DOHH2 (cell line): ENCODE measurements at regions not wholly inside any gene's neighbourhood (a gene's known extent, or its start where the extent isn't known, plus 50 kb on each side); places are given as distances from the start of the nearest gene placed in this dataset.

ENCODE experiments used
- H3F3A ChIP-seq: fragments of 200-600 bp; sonication (generic), shearing (Covaris generic); 2 replicates; pipeline ENCODE4 v1.6.0; 2016; ENCODE audit warnings: antibody characterized with exemption, mild to moderate bottlenecking; ENCODE audit not compliant: control insufficient read depth, insufficient read depth
- H3K27ac ChIP-seq: fragments of 200-600 bp; sonication (generic); 2 replicates; pipeline ENCODE4 v1.5.1; 2014; ENCODE audit warnings: low read depth, mild to moderate bottlenecking, low read length, moderate library complexity
- H3K27me3 ChIP-seq: fragments of 200-600 bp; sonication (generic); 2 replicates; pipeline ENCODE4 v1.6.1; 2014; ENCODE audit warnings: mild to moderate bottlenecking, low read length, mixed read lengths; ENCODE audit not compliant: control insufficient read depth
- H3K36me3 ChIP-seq: fragments of 200-600 bp; sonication (generic); 2 replicates; pipeline ENCODE4 v1.6.1; 2014; ENCODE audit warnings: mild to moderate bottlenecking, low read length, moderate library complexity, mixed read lengths; ENCODE audit not compliant: control insufficient read depth
- H3K4me1 ChIP-seq: fragments of 200-600 bp; sonication (generic); 2 replicates; pipeline ENCODE4 v1.6.1; 2014; ENCODE audit warnings: mild to moderate bottlenecking, low read length, mixed read lengths; ENCODE audit not compliant: control insufficient read depth
- H3K4me2 ChIP-seq: fragments of 200-600 bp; sonication (generic); 2 replicates; pipeline ENCODE4 v1.6.0; 2014; ENCODE audit warnings: mild to moderate bottlenecking, low read length, moderate library complexity
- H3K4me3 ChIP-seq: fragments of 200-600 bp; sonication (generic); 2 replicates; pipeline ENCODE4 v1.5.1; 2014; ENCODE audit warnings: mild to moderate bottlenecking, low read length, mixed read lengths
- H3K79me2 ChIP-seq: fragments of 200-600 bp; sonication (generic); 2 replicates; pipeline ENCODE4 v1.6.1; 2014; ENCODE audit warnings: mild to moderate bottlenecking, low read length, mixed read lengths; ENCODE audit not compliant: control insufficient read depth
- H3K9me2 ChIP-seq: fragments of 200-600 bp; sonication (generic); replicated peaks from 2 replicates; pipeline ENCODE4 v1.6.1; 2014; ENCODE audit warnings: mild to moderate bottlenecking, low read length, mixed read lengths; ENCODE audit not compliant: control insufficient read depth
- H3K9me3 ChIP-seq: fragments of 200-600 bp; sonication (generic); 2 replicates; pipeline ENCODE4 v1.6.1; 2014; ENCODE audit warnings: antibody characterized with exemption, low read length, mixed read lengths; ENCODE audit not compliant: control insufficient read depth, insufficient read depth
- H4K20me1 ChIP-seq: fragments of 200-600 bp; sonication (generic); 2 replicates; pipeline ENCODE4 v1.6.0; 2014; ENCODE audit warnings: low read depth, mild to moderate bottlenecking, antibody characterized with exemption, low read length, moderate library complexity; ENCODE audit not compliant: control insufficient read depth, insufficient read depth
- CTCF ChIP-seq: fragments of 200-600 bp; sonication (generic); IDR thresholded peaks from one replicate; pipeline ENCODE4 v1.5.1; 2014; ENCODE audit warnings: antibody characterized with exemption, mild to moderate bottlenecking, low read depth, low read length; ENCODE audit not compliant: poor library complexity, severe bottlenecking
- EZH2phosphoT487 ChIP-seq: fragments of 200-600 bp; sonication (generic); IDR thresholded peaks from 2 replicates; pipeline ENCODE4 v1.6.1; 2017; ENCODE audit warnings: borderline replicate concordance, mild to moderate bottlenecking, antibody characterized with exemption, low read length, moderate library complexity, mixed read lengths

GRCh38 chr9:105993116-105993854 lies 298.9 kb downstream of the TMEM38B start:
- H3K9me2 ChIP-seq: no peaks in the 10 kb centered on the region
- no peaks in the 10 kb centered on the region for H4K20me1 ChIP-seq
- no peaks in the 10 kb centered on the region for H3K79me2 ChIP-seq
- no peak overlapping the region for H3K4me3 ChIP-seq
- H3F3A ChIP-seq: no peaks in the 10 kb centered on the region
- H3K4me1 ChIP-seq: no peaks in the 10 kb centered on the region
- no peaks in the 10 kb centered on the region for H3K36me3 ChIP-seq
- H3K27me3 ChIP-seq: no peaks in the 10 kb centered on the region
- H3K4me2 ChIP-seq: no peak overlapping the region
- H3K9me3 ChIP-seq: no peaks in the 10 kb centered on the region
- TF ChIP-seq CTCF (no peak), EZH2phosphoT487 (no peak)
- no peak overlapping the region for H3K27ac ChIP-seq

DNA sequence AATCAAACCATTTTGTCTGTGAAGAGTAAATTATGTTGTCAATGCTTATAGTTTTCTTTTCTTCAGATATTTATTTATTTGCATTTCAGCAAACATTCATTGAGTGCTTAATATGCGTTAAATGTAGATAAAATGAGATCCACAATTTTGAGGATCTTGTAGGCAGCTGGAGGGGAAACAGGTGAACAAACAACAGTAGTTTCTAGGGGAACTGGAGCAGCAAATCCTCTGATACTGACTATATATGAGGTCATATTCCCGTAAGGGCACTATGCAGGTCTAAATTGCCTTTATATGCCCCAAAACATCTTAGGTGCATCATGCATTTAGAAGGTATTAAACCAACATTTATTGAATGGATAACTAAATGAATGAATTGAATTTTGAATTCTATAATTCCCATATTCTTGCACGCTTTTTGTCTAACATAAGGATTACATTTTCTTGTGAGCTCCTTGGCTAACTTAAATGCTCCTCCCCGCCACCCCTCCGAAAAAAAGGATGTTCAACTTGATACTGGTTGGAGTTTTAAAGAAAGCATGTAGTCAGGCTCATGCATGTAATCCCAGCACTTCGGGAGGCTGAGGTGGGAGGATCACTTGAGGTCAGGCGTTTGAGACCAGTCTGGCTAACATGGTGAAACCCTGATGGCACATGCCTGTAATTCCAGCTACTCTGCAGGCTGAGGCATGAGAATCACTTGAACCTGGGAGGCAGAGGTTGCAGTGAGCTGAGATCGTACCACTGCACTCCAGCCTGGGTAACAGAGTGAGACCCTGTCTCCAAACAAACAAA lies 299.8 kb downstream of the TMEM38B start:
- Histone ChIP-seq H3K9me2 (no peaks in the 10 kb centered on the region), H3K27ac (no peak overlapping the region), H3K79me2 (no peaks in the 10 kb centered on the region), H3K4me3 (no peak overlapping the region), H3K4me1 (no peaks in the 10 kb centered on the region), H3K36me3 (no peaks in the 10 kb centered on the region), H3K4me2 (no peak overlapping the region), H3F3A (no peaks in the 10 kb centered on the region), H3K9me3 (no peaks in the 10 kb centered on the region), H3K27me3 (no peaks in the 10 kb centered on the region), H4K20me1 (no peaks in the 10 kb centered on the region)
- TF ChIP-seq CTCF: no peak
- no peak for TF ChIP-seq EZH2phosphoT487

GRCh38 chr9:105994970-105995369 lies 300.6 kb downstream of the TMEM38B start:
- H3K27me3 ChIP-seq: no peaks in the 10 kb centered on the region
- H3K9me3 ChIP-seq: no peaks in the 10 kb centered on the region
- H3K4me2 ChIP-seq: no peak overlapping the region
- H3F3A ChIP-seq: no peaks in the 10 kb centered on the region
- H4K20me1 ChIP-seq: no peaks in the 10 kb centered on the region
- H3K36me3 ChIP-seq: no peaks in the 10 kb centered on the region
- TF ChIP-seq CTCF (no peak), EZH2phosphoT487 (no peak)
- H3K79me2 ChIP-seq: no peaks in the 10 kb centered on the region
- H3K4me3 ChIP-seq: no peak overlapping the region
- H3K9me2 ChIP-seq: no peaks in the 10 kb centered on the region
- no peak overlapping the region for H3K27ac ChIP-seq
- H3K4me1 ChIP-seq: no peaks in the 10 kb centered on the region
